ENCODE measurements at regions not wholly inside any gene's neighbourhood (a gene's known extent, or its start where the extent isn't known, plus 50 kb on each side); places are given as distances from the start of the nearest gene placed in this dataset.

DNA sequence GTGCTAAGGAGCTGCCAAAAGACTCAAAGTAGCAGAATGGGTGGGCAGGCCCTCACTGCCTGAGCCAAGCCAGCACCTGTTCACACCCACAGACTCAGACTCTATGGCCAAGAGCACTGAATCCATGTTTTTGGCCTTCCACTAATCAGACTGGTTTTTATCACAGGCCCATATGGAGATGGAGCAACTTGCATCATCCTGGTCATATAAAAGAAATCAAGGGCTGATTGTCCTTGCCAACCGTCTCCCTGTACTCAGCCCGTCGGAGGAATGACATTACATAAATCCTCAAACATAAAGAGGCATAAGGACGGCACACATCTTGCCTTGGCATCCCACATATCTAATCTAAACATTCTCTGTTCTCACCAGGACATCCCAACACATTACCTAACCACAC lies 66.7 kb downstream of the MARCHF4 start:
- Histone ChIP-seq H3K56ac (ENCODE audit: insufficient read length, low read depth, low read length) (no peak overlapping the region), H2BK5ac (ENCODE audit: insufficient read length, low read length) (no peak overlapping the region), H2BK15ac (ENCODE audit: low read depth, low read length) (no peak overlapping the region), H3T11ph (ENCODE audit: low read length) (no peak overlapping the region), H2AFZ (ENCODE audit: low read length) (no peak overlapping the region), H3K4me1 (ENCODE audit: insufficient read depth, low read length) (no peaks in the 10 kb centered on the region), H3K23ac (ENCODE audit: insufficient read length, low read depth, low read length) (no peak overlapping the region), H4K20me1 (ENCODE audit: control insufficient read depth, insufficient read depth, insufficient read length) (no peaks in the 10 kb centered on the region), H3K9ac (ENCODE audit: extremely low read depth, insufficient read length, low read length) (no peak overlapping the region), H2BK12ac (ENCODE audit: insufficient read length, low read depth, low read length) (no peak overlapping the region), H3K79me1 (ENCODE audit: insufficient read depth, low read depth, low read length, poor library complexity, severe bottlenecking) (no peaks in the 10 kb centered on the region), H4K91ac (ENCODE audit: insufficient read length, low read depth, low read length) (no peak overlapping the region), H3K4me2 (ENCODE audit: insufficient read depth, insufficient read length, low read length) (no peak overlapping the region), H4K5ac (ENCODE audit: insufficient read length, low read depth, low read length) (no peak overlapping the region), H2BK20ac (ENCODE audit: low read depth, low read length, poor library complexity, severe bottlenecking) (no peak overlapping the region), H3K18ac (ENCODE audit: insufficient read length, low read depth, low read length) (no peak overlapping the region), H3K27ac (ENCODE audit: insufficient read length, low read depth, low read length) (no peak overlapping the region), H3K23me2 (ENCODE audit: insufficient read length, low read depth, low read length, poor library complexity, severe bottlenecking) (no peaks in the 10 kb centered on the region), H3K27me3 (ENCODE audit: insufficient read depth, low read length) (no peaks in the 10 kb centered on the region), H3K14ac (ENCODE audit: insufficient read depth, low read length) (no peak overlapping the region), H3K4ac (ENCODE audit: low read depth, low read length) (no peak overlapping the region), H3K79me2 (ENCODE audit: insufficient read depth, low read length) (no peaks in the 10 kb centered on the region), H2BK120ac (ENCODE audit: low read depth, low read length, poor library complexity, severe bottlenecking) (no peak overlapping the region), H3K9me3 (ENCODE audit: control insufficient read depth, low read depth, low read length) (no peaks in the 10 kb centered on the region), H2AK5ac (ENCODE audit: insufficient read length, low read length) (no peak overlapping the region), H4K8ac (replicated peaks; ENCODE audit: insufficient read length, low read depth, low read length) (no peak overlapping the region)
- no peak overlapping the region for H3K4me3 Mint-ChIP-seq
- TF ChIP-seq, protein P1, sequence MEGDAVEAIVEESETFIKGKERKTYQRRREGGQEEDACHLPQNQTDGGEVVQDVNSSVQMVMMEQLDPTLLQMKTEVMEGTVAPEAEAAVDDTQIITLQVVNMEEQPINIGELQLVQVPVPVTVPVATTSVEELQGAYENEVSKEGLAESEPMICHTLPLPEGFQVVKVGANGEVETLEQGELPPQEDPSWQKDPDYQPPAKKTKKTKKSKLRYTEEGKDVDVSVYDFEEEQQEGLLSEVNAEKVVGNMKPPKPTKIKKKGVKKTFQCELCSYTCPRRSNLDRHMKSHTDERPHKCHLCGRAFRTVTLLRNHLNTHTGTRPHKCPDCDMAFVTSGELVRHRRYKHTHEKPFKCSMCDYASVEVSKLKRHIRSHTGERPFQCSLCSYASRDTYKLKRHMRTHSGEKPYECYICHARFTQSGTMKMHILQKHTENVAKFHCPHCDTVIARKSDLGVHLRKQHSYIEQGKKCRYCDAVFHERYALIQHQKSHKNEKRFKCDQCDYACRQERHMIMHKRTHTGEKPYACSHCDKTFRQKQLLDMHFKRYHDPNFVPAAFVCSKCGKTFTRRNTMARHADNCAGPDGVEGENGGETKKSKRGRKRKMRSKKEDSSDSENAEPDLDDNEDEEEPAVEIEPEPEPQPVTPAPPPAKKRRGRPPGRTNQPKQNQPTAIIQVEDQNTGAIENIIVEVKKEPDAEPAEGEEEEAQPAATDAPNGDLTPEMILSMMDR (conservative IDR thresholded peaks at IDR 0.05): no peak
- no peak overlapping the region for H3K27ac Mint-ChIP-seq
- no peak for DNase-seq
- no peaks in the 10 kb centered on the region; the same call in none of the 2 replicates for H3K27me3 Mint-ChIP-seq (ENCODE audit: low read depth)
- H3K36me3 Mint-ChIP-seq (ENCODE audit: insufficient read depth in 1 of 3, low read depth in 3 of 3): no peaks in the 10 kb centered on the region
- peaks cover 15% of the 10 kb centered on the region in 2 experiments for H3K4me1 Mint-ChIP-seq
- WGBS (ENCODE audit: extremely low coverage, insufficient read length, low lambda C conversion rate): no CpG with 5 or more reads among the region's 4 CpGs
- no peaks in the 10 kb centered on the region; a peak in 1 of 5 replicates for H3K9me3 Mint-ChIP-seq
